ENCODE measurements at regions not wholly inside any gene's neighbourhood (a gene's known extent, or its start where the extent isn't known, plus 50 kb on each side); places are given as distances from the start of the nearest gene placed in this dataset.

- H3K36me3 Mint-ChIP-seq (ENCODE audit: unreplicated experiment), result peaks cover 4% of the 10 kb centered on the region
- H3K27me3 Mint-ChIP-seq (ENCODE audit: unreplicated experiment), result peaks cover 3% of the 10 kb centered on the region
- peaks cover 1% of the 10 kb centered on the region for H3K9me3 Mint-ChIP-seq (ENCODE audit: unreplicated experiment)
- DNase-seq, result no peak
- TF ChIP-seq CTCF (IDR thresholded peaks at IDR 0.05; ENCODE audit: partially characterized antibody, unreplicated experiment), result no peak
- peaks cover 2% of the 10 kb centered on the region for H3K4me1 Mint-ChIP-seq (ENCODE audit: low read depth, unreplicated experiment)
- H3K4me3 Mint-ChIP-seq (ENCODE audit: unreplicated experiment), result no peak overlapping the region
- no peak overlapping the region for H3K27ac Mint-ChIP-seq (ENCODE audit: unreplicated experiment)
Observed at GRCh38 chr10:6753644-6754043, 173.6 kb upstream of the PRKCQ start.

GRCh38 chr10:6751363-6751762 lies 171.3 kb upstream of the PRKCQ start:
- H3K4me1 Mint-ChIP-seq (ENCODE audit: low read depth, unreplicated experiment), result peaks cover 2% of the 10 kb centered on the region
- no peak overlapping the region for H3K4me3 Mint-ChIP-seq (ENCODE audit: unreplicated experiment)
- H3K27ac Mint-ChIP-seq (ENCODE audit: unreplicated experiment), result no peak overlapping the region
- peaks cover 4% of the 10 kb centered on the region for H3K36me3 Mint-ChIP-seq (ENCODE audit: unreplicated experiment)
- TF ChIP-seq CTCF (IDR thresholded peaks at IDR 0.05; ENCODE audit: partially characterized antibody, unreplicated experiment), result no peak
- DNase-seq, result no peak
- H3K9me3 Mint-ChIP-seq (ENCODE audit: unreplicated experiment), result peaks cover 1% of the 10 kb centered on the region
- H3K27me3 Mint-ChIP-seq (ENCODE audit: unreplicated experiment), result no peaks in the 10 kb centered on the region

- Mint-ChIP-seq H3K4me1 (ENCODE audit: low read depth, unreplicated experiment) (peaks cover under 1% of the 10 kb centered on the region), H3K36me3 (ENCODE audit: unreplicated experiment) (peaks cover 4% of the 10 kb centered on the region), H3K27me3 (ENCODE audit: unreplicated experiment) (no peaks in the 10 kb centered on the region), H3K4me3 (ENCODE audit: unreplicated experiment) (no peak overlapping the region), H3K27ac (ENCODE audit: unreplicated experiment) (no peak overlapping the region), H3K9me3 (ENCODE audit: unreplicated experiment) (peaks cover 1% of the 10 kb centered on the region)
- DNase-seq, result no peak
- no peak for TF ChIP-seq CTCF (IDR thresholded peaks at IDR 0.05; ENCODE audit: partially characterized antibody, unreplicated experiment)
Observed at GRCh38 chr10:6748981-6749635, 169.0 kb upstream of the PRKCQ start.

GRCh38 chr10:6748029-6748428 lies 168.0 kb upstream of the PRKCQ start:
- Mint-ChIP-seq H3K36me3 (ENCODE audit: unreplicated experiment) (peaks cover 4% of the 10 kb centered on the region), H3K4me3 (ENCODE audit: unreplicated experiment) (no peak overlapping the region), H3K27ac (ENCODE audit: unreplicated experiment) (no peak overlapping the region), H3K4me1 (ENCODE audit: low read depth, unreplicated experiment) (no peaks in the 10 kb centered on the region), H3K27me3 (ENCODE audit: unreplicated experiment) (no peaks in the 10 kb centered on the region), H3K9me3 (ENCODE audit: unreplicated experiment) (peaks cover 1% of the 10 kb centered on the region)
- no peak for TF ChIP-seq CTCF (IDR thresholded peaks at IDR 0.05; ENCODE audit: partially characterized antibody, unreplicated experiment)
- DNase-seq, result no peak

- no peak for DNase-seq
- Mint-ChIP-seq H3K27me3 (ENCODE audit: unreplicated experiment) (no peaks in the 10 kb centered on the region), H3K4me1 (ENCODE audit: low read depth, unreplicated experiment) (no peaks in the 10 kb centered on the region), H3K4me3 (ENCODE audit: unreplicated experiment) (no peak overlapping the region), H3K36me3 (ENCODE audit: unreplicated experiment) (peaks cover 4% of the 10 kb centered on the region), H3K9me3 (ENCODE audit: unreplicated experiment) (peaks cover 1% of the 10 kb centered on the region), H3K27ac (ENCODE audit: unreplicated experiment) (no peak overlapping the region)
- TF ChIP-seq CTCF (IDR thresholded peaks at IDR 0.05; ENCODE audit: partially characterized antibody, unreplicated experiment), result no peak
Observed at GRCh38 chr10:6746782-6747181, 166.7 kb upstream of the PRKCQ start.

Data from glutamatergic neuron (in vitro differentiated cells).